ENCODE measurements at regions not wholly inside any gene's neighbourhood (a gene's known extent, or its start where the extent isn't known, plus 50 kb on each side); places are given as distances from the start of the nearest gene placed in this dataset.

GRCh38 chr4:176969011-176969410, 176.3 kb upstream of the VEGFC start:
- H3K27ac ChIP-seq = no peak overlapping the region
- TF ChIP-seq CTCF (IDR thresholded peaks at IDR 0.05) (no peak), ZFX (IDR thresholded peaks at IDR 0.05; ENCODE audit: borderline replicate concordance) (no peak)

- no peak overlapping the region for H3K27ac ChIP-seq
These were observed 178.1 kb upstream of the VEGFC start for GRCh38 chr4:176970853-176971252.

GRCh38 chr4:176971576-176972115, 178.9 kb upstream of the VEGFC start:
- no peak for TF ChIP-seq CTCF (IDR thresholded peaks at IDR 0.05)
- TF ChIP-seq ZFX (IDR thresholded peaks at IDR 0.05; ENCODE audit: borderline replicate concordance) = no peak
- no peak overlapping the region for H3K27ac ChIP-seq

More at GRCh38 chr4:176970853-176971252, 178.1 kb upstream of the VEGFC start:
- no peak for TF ChIP-seq CTCF (IDR thresholded peaks at IDR 0.05)
- no peak for TF ChIP-seq ZFX (IDR thresholded peaks at IDR 0.05; ENCODE audit: borderline replicate concordance)

GRCh38 chr4:176979416-176979815, 186.7 kb upstream of the VEGFC start:
- TF ChIP-seq ZFX (IDR thresholded peaks at IDR 0.05; ENCODE audit: borderline replicate concordance) (no peak), CTCF (IDR thresholded peaks at IDR 0.05) (no peak)
- no peak overlapping the region for H3K27ac ChIP-seq

GRCh38 chr4:176981074-176981473, 188.4 kb upstream of the VEGFC start:
- no peak overlapping the region for H3K27ac ChIP-seq
- TF ChIP-seq CTCF (IDR thresholded peaks at IDR 0.05) (no peak), ZFX (IDR thresholded peaks at IDR 0.05; ENCODE audit: borderline replicate concordance) (no peak)

GRCh38 chr4:176981551-176981950, 188.8 kb upstream of the VEGFC start:
- H3K27ac ChIP-seq = no peak overlapping the region

GRCh38 chr4:176988226-176988625, 195.5 kb upstream of the VEGFC start:
- no peak overlapping the region for H3K27ac ChIP-seq
- TF ChIP-seq CTCF (IDR thresholded peaks at IDR 0.05) (no peak), ZFX (IDR thresholded peaks at IDR 0.05; ENCODE audit: borderline replicate concordance) (no peak)

More at GRCh38 chr4:176981551-176981950, 188.8 kb upstream of the VEGFC start:
- TF ChIP-seq ZFX (IDR thresholded peaks at IDR 0.05; ENCODE audit: borderline replicate concordance) (no peak), CTCF (IDR thresholded peaks at IDR 0.05) (no peak)
